Transverse colon (tissue), 4 donors: ENCODE measurements at regions not wholly inside any gene's neighbourhood (a gene's known extent, or its start where the extent isn't known, plus 50 kb on each side); places are given as distances from the start of the nearest gene placed in this dataset.

Experiments used
- DNase-seq: peaks from one replicate; pipeline ENCODE4 v3.0.0-alpha.2; 2019
- H3K27ac ChIP-seq, 4 donors: fragments of 200-600 bp; sonication (generic); 2 replicates each; pipeline ENCODE4 v1.5.1; 2016 to 2018; ENCODE audit warnings: inconsistent platforms in 4 of 4
- H3K27me3 ChIP-seq: fragments of 200-600 bp; sonication (generic); 2 replicates; pipeline ENCODE4 v1.5.1; 2017; ENCODE audit warnings: inconsistent platforms
- H3K36me3 ChIP-seq, 4 donors: fragments of 200-600 bp; sonication (generic); 2 replicates each; pipeline ENCODE4 v1.5.1; 2017 to 2019; ENCODE audit warnings: inconsistent platforms in 4 of 4
- H3K4me1 ChIP-seq, 4 donors: fragments of 200-600 bp; sonication (generic); 2 replicates each; pipeline ENCODE4 v1.5.1; 2017 to 2020; ENCODE audit warnings: inconsistent platforms in 4 of 4
- H3K4me3 ChIP-seq, 4 donors: fragments of 200-600 bp; sonication (generic); 1 replicate in 1 of 4; 2 replicates in 3 of 4; pipeline versions ENCODE4 v1.5.1 to v1.6.1; 2017 to 2019; ENCODE audit warnings: inconsistent platforms in 4 of 4
- H3K9me3 ChIP-seq, 2 donors: fragments of 200-600 bp; sonication (generic); 2 replicates each; pipeline ENCODE4 v1.5.1; 2017 to 2019; ENCODE audit warnings: inconsistent platforms in 2 of 2
- CTCF ChIP-seq, 5 experiments: fragments of 200-600 bp in 3 of 5; fragments of 450-650 bp in 2 of 5; sonication (generic) in 3 of 5; IDR thresholded peaks; 1 replicate in 2 of 5; 2 replicates in 3 of 5; pipeline ENCODE4 v1.5.1; 2016 to 2017; ENCODE audit warnings: antibody characterized with exemption in 5 of 5, inconsistent platforms in 3 of 5, mild to moderate bottlenecking in 2 of 5, moderate library complexity in 1 of 5
- EP300 ChIP-seq: sonication (generic); formaldehyde crosslinking; IDR thresholded peaks from one replicate; pipeline ENCODE4 v1.6.1; 2017; ENCODE audit warnings: antibody characterized with exemption, low read depth
- POLR2A ChIP-seq: fragments of 450-650 bp; IDR thresholded peaks from one replicate; pipeline ENCODE4 v1.6.1; 2016; ENCODE audit warnings: antibody characterized with exemption, mild to moderate bottlenecking, moderate library complexity
- POLR2AphosphoS5 ChIP-seq, 3 donors: sonication (generic); formaldehyde crosslinking; IDR thresholded peaks; one replicate each; pipeline ENCODE4 v1.6.1; 2016; ENCODE audit warnings: antibody characterized with exemption in 3 of 3
- WGBS, 2 donors: methylation state at CpG; one replicate each; pipeline ENCODE4 v1.1.5; 2018; ENCODE audit warnings: low coverage in 1 of 2; 5-methylcytosine and 5-hydroxymethylcytosine counted together
- in situ Hi-C, 4 donors: fragments of 200-750 bp; cut with MboI; loops; one replicate each; pipeline versions ENCODE4 v1.15.0 to v1.15.1; 2017; ENCODE audit warnings: low sequenced_read_pairs in 3 of 4, low pct_ligation_motif_present in 1 of 4, low pct_unique_long_range_greater_than_20kb in 1 of 4
- intact Hi-C: fragments of 100-400 bp; cut with DNase I; formaldehyde crosslinking; loops from one replicate; pipeline ENCODE4 v1.15.1; 2023; ENCODE audit warnings: low total_unique reads

- WGBS, 2 donors: 33 to 43% methylated on average over 1 of the region's 1 CpG
- in situ Hi-C loops (no loop called here), intact Hi-C loops (no loop called here)
- no peaks in the 10 kb centered on the region for H3K27me3 ChIP-seq
- no peaks in the 10 kb centered on the region for H3K9me3 ChIP-seq
- TF ChIP-seq EP300: no peak
- TF ChIP-seq POLR2AphosphoS5 (IDR thresholded peaks at IDR 0.05): no peak
- TF ChIP-seq POLR2A: no peak
- TF ChIP-seq CTCF (IDR thresholded peaks at IDR 0.05): no peak
- no peak overlapping the region for H3K27ac ChIP-seq
- no peaks in the 10 kb centered on the region for H3K4me1 ChIP-seq
- H3K4me3 ChIP-seq: no peak overlapping the region
- no peak for DNase-seq
- H3K36me3 ChIP-seq: no peaks in the 10 kb centered on the region
Measured at GRCh38 chr6:95110767-95111166, 466.6 kb upstream of the MANEA start.

- Histone ChIP-seq H3K9me3 (no peaks in the 10 kb centered on the region), H3K36me3 (no peaks in the 10 kb centered on the region), H3K4me1 (no peaks in the 10 kb centered on the region), H3K27ac (no peak overlapping the region), H3K4me3 (no peak overlapping the region), H3K27me3 (no peaks in the 10 kb centered on the region)
- TF ChIP-seq POLR2A (no peak), CTCF (IDR thresholded peaks at IDR 0.05) (no peak), POLR2AphosphoS5 (IDR thresholded peaks at IDR 0.05) (no peak), EP300 (no peak)
- DNase-seq: no peak
- intact Hi-C loops (no loop called here), in situ Hi-C loops (no loop called here)
Measured at GRCh38 chr6:95117236-95117635, 460.1 kb upstream of the MANEA start.

GRCh38 chr6:95119927-95120326 is 457.4 kb upstream of the MANEA start:
- in situ Hi-C loops (no loop called here), intact Hi-C loops (no loop called here)
- no peak for TF ChIP-seq EP300
- TF ChIP-seq POLR2A: no peak
- TF ChIP-seq CTCF (IDR thresholded peaks at IDR 0.05): no peak
- TF ChIP-seq POLR2AphosphoS5 (IDR thresholded peaks at IDR 0.05): no peak
- Histone ChIP-seq H3K4me1 (no peaks in the 10 kb centered on the region), H3K36me3 (no peaks in the 10 kb centered on the region), H3K27me3 (no peaks in the 10 kb centered on the region), H3K9me3 (no peaks in the 10 kb centered on the region), H3K27ac (no peak overlapping the region), H3K4me3 (no peak overlapping the region)
- 77 to 79% methylated on average over 3 of the region's 3 CpGs for WGBS, 2 donors
- DNase-seq: no peak

GRCh38 chr6:95120984-95121383 is 456.4 kb upstream of the MANEA start:
- intact Hi-C loops (no loop called here), in situ Hi-C loops (no loop called here)
- Histone ChIP-seq H3K4me3 (no peak overlapping the region), H3K27ac (no peak overlapping the region), H3K36me3 (no peaks in the 10 kb centered on the region), H3K9me3 (no peaks in the 10 kb centered on the region), H3K27me3 (no peaks in the 10 kb centered on the region), H3K4me1 (no peaks in the 10 kb centered on the region)
- 58 to 67% methylated on average over 4 of the region's 4 CpGs for WGBS, 2 donors
- TF ChIP-seq CTCF (IDR thresholded peaks at IDR 0.05): no peak
- TF ChIP-seq EP300: no peak
- no peak for TF ChIP-seq POLR2AphosphoS5 (IDR thresholded peaks at IDR 0.05)
- TF ChIP-seq POLR2A: no peak
- DNase-seq: no peak
